ENCODE measurements at regions not wholly inside any gene's neighbourhood (a gene's known extent, or its start where the extent isn't known, plus 50 kb on each side); places are given as distances from the start of the nearest gene placed in this dataset.

DNA sequence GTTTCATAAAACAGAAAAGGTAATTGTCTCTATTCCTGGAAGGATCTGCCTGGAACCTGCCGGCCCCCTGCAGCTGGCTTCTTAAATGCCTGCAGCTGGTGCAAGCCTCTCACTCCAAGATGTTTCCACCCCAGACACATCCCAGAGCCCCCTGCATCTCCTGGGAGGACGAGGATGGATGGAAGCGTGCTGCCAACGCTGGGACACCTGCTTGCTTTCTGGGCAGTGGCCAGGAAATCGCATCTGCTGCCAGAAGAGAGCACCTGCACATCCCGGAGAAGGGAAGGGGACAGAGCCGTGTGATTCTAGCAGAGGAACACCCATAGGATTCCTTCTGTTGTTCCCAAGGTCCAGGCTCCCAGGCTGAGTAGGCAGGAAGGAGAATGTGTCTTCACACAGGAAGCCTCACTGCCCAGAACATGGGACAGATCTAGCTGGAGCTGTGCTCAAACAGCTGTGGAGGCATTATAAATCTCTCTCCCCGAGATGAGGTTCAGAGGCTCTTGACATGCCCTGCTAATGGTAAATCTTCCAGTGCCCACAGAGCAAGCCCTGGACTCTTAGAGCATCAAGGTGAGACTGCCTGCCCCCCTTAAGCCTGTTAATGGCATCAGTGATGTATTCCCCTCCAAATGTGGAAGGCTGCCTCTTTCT is 138.8 kb upstream of the MAP1LC3B2 start:
- POLR2A ChIA-PET: interaction anchor here (0.7 kb wide), 1 partner anchor 51 kb away, joined by 4 read pairs; no protein-coding TSS in a partner anchor
- CTCF ChIA-PET: interaction anchor here (0.6 kb wide), 1 partner anchor 194 kb away, joined by 3 read pairs; no protein-coding TSS in a partner anchor
- H3K4me1 ChIP-seq (ENCODE audit: control insufficient read depth, insufficient read depth, low read length): no peaks in the 10 kb centered on the region
- TF ChIP-seq, protein P1, sequence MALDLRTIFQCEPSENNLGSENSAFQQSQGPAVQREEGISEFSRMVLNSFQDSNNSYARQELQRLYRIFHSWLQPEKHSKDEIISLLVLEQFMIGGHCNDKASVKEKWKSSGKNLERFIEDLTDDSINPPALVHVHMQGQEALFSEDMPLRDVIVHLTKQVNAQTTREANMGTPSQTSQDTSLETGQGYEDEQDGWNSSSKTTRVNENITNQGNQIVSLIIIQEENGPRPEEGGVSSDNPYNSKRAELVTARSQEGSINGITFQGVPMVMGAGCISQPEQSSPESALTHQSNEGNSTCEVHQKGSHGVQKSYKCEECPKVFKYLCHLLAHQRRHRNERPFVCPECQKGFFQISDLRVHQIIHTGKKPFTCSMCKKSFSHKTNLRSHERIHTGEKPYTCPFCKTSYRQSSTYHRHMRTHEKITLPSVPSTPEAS (tag by site-specific recombination; IDR thresholded peaks at IDR 0.05): no peak
- TF ChIP-seq ZFP41 (tag by site-specific recombination; IDR thresholded peaks at IDR 0.05; ENCODE audit: borderline replicate concordance) (no peak), ZIC2 (tag by site-specific recombination; IDR thresholded peaks at IDR 0.05) (no peak), RBAK (tag by site-specific recombination; IDR thresholded peaks at IDR 0.05) (no peak), ZNF747 (tag by site-specific recombination; IDR thresholded peaks at IDR 0.05) (no peak), ZNF16 (tag by site-specific recombination; IDR thresholded peaks at IDR 0.05; ENCODE audit: low read depth) (no peak), ZNF768 (tag by site-specific recombination; IDR thresholded peaks at IDR 0.05) (no peak), ZNF366 (tag by site-specific recombination; conservative IDR thresholded peaks at IDR 0.05) (no peak)
- TF ChIP-seq, protein P2, sequence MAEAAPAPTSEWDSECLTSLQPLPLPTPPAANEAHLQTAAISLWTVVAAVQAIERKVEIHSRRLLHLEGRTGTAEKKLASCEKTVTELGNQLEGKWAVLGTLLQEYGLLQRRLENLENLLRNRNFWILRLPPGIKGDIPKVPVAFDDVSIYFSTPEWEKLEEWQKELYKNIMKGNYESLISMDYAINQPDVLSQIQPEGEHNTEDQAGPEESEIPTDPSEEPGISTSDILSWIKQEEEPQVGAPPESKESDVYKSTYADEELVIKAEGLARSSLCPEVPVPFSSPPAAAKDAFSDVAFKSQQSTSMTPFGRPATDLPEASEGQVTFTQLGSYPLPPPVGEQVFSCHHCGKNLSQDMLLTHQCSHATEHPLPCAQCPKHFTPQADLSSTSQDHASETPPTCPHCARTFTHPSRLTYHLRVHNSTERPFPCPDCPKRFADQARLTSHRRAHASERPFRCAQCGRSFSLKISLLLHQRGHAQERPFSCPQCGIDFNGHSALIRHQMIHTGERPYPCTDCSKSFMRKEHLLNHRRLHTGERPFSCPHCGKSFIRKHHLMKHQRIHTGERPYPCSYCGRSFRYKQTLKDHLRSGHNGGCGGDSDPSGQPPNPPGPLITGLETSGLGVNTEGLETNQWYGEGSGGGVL (tag by site-specific recombination; IDR thresholded peaks at IDR 0.05): no peak
- TF ChIP-seq, protein P3, sequence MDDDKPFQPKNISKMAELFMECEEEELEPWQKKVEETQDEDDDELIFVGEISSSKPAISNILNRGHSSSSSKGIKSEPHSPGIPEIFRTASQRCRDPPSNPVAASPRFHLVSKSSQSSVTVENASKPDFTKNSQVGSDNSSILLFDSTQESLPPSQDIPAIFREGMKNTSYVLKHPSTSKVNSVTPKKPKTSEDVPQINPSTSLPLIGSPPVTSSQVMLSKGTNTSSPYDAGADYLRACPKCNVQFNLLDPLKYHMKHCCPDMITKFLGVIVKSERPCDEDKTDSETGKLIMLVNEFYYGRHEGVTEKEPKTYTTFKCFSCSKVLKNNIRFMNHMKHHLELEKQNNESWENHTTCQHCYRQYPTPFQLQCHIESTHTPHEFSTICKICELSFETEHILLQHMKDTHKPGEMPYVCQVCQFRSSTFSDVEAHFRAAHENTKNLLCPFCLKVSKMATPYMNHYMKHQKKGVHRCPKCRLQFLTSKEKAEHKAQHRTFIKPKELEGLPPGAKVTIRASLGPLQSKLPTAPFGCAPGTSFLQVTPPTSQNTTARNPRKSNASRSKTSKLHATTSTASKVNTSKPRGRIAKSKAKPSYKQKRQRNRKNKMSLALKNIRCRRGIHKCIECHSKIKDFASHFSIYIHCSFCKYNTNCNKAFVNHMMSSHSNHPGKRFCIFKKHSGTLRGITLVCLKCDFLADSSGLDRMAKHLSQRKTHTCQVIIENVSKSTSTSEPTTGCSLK (tag by site-specific recombination; IDR thresholded peaks at IDR 0.05): no peak
- TF ChIP-seq, protein P4, sequence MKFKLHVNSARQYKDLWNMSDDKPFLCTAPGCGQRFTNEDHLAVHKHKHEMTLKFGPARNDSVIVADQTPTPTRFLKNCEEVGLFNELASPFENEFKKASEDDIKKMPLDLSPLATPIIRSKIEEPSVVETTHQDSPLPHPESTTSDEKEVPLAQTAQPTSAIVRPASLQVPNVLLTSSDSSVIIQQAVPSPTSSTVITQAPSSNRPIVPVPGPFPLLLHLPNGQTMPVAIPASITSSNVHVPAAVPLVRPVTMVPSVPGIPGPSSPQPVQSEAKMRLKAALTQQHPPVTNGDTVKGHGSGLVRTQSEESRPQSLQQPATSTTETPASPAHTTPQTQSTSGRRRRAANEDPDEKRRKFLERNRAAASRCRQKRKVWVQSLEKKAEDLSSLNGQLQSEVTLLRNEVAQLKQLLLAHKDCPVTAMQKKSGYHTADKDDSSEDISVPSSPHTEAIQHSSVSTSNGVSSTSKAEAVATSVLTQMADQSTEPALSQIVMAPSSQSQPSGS (tag by site-specific recombination; IDR thresholded peaks at IDR 0.05; ENCODE audit: low read depth): no peak
- no peaks in the 10 kb centered on the region for H3K36me3 ChIP-seq (ENCODE audit: control insufficient read depth in 2 of 2, insufficient read depth in 1 of 2, low read length in 2 of 2)
- no peaks in the 10 kb centered on the region for H3K9me3 ChIP-seq (ENCODE audit: control insufficient read depth, insufficient read depth, low read depth, low read length)
- H3K4me3 ChIP-seq (ENCODE audit: low read depth, low read length): no peak overlapping the region
- no peak overlapping the region for H3K27ac ChIP-seq (ENCODE audit: extremely low read depth, low read depth, low read length)

DNA sequence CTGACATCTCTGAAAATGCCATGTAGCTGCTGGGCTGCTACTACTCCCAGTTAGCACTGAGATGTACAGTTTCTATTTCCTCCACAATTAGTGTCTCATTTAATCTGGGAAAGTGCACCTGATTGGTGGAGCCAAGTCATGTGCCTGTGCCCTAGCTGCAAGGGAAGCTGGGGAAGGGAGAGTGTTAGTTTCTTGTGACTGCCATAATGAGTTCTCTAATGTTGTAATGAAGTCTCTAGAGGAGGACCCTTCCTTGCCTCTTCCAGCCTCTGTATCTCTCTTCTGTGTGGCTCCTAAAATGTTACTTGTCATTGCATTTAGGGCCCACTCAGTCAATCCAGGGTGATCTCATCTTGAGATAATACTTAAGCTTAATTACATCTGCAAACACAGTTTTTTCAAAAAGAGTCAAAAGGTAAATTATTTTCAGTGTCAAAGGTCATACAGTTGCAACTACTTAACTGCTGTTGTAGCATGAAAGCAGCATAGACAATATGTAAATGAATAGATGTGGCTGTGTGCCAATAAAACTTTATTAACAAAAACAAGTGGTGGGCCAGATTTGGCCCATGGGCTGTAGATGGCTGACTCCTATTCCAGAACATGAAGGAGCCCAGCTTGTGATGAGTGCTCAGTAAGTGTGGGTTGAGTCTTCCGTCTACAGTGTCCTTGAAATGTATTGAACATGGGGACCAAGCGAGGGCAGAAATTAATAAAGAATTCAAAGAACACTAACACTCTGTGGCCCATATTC is 137.2 kb upstream of the MAP1LC3B2 start:
- ChIA-PET CTCF (no interaction called here), POLR2A (no interaction called here)
- H3K27ac ChIP-seq (ENCODE audit: extremely low read depth, low read depth, low read length): no peak overlapping the region
- H3K9me3 ChIP-seq (ENCODE audit: control insufficient read depth, insufficient read depth, low read depth, low read length): no peaks in the 10 kb centered on the region
- TF ChIP-seq SETDB1 (IDR thresholded peaks at IDR 0.05; ENCODE audit: insufficient read length, low read length) (peak; percentile 70), ZNF274 (IDR thresholded peaks at IDR 0.05; ENCODE audit: low read length) (no peak), ZNF274 (tag by site-specific recombination; IDR thresholded peaks at IDR 0.05; ENCODE audit: borderline replicate concordance) (peak; percentile 67; the same call in 1 of the 2 replicates), ZNF626 (tag by site-specific recombination; IDR thresholded peaks at IDR 0.05) (no peak), TRIM28 (IDR thresholded peaks at IDR 0.05; ENCODE audit: borderline replicate concordance, low read length) (peak; percentile 76; the same call in 1 of the 2 replicates)
- no peaks in the 10 kb centered on the region for H3K36me3 ChIP-seq (ENCODE audit: control insufficient read depth in 2 of 2, insufficient read depth in 1 of 2, low read length in 2 of 2)
- no peak overlapping the region for H3K4me3 ChIP-seq (ENCODE audit: low read depth, low read length)
- H3K4me1 ChIP-seq (ENCODE audit: control insufficient read depth, insufficient read depth, low read length): peaks cover 1% of the 10 kb centered on the region; the same call in 1 of the 2 replicates
